Peyer's patch (tissue), 4 donors: ENCODE measurements at regions not wholly inside any gene's neighbourhood (a gene's known extent, or its start where the extent isn't known, plus 50 kb on each side); places are given as distances from the start of the nearest gene placed in this dataset.

Source experiments
- DNase-seq, 3 donors: peaks; one replicate each; pipeline ENCODE4 v3.0.0-alpha.2; 2017 to 2019
- H3K27ac ChIP-seq, 4 donors: fragments of 200-600 bp; sonication (generic); one replicate each; pipeline ENCODE4 v1.5.1; 2016 to 2019
- H3K27me3 ChIP-seq, 2 donors: fragments of 200-600 bp; sonication (generic); one replicate each; pipeline ENCODE4 v1.5.1; 2019
- H3K36me3 ChIP-seq, 3 donors: fragments of 200-600 bp; sonication (generic); one replicate each; pipeline ENCODE4 v1.5.1; 2016 to 2019
- H3K4me1 ChIP-seq, 4 donors: fragments of 200-600 bp; sonication (generic); one replicate each; pipeline ENCODE4 v1.5.1; 2016 to 2019
- H3K4me3 ChIP-seq, 4 donors: fragments of 200-600 bp; sonication (generic); 1 replicate in 3 of 4; 2 replicates in 1 of 4; pipeline ENCODE4 v1.5.1; 2016 to 2019; ENCODE audit warnings: mild to moderate bottlenecking in 1 of 4
- H3K9me3 ChIP-seq, 4 donors: fragments of 200-600 bp; sonication (generic); one replicate each; pipeline ENCODE4 v1.5.1; 2016 to 2019; ENCODE audit warnings: mild to moderate bottlenecking in 1 of 4
- CTCF ChIP-seq, 6 experiments: fragments of 450-650 bp in 4 of 6; fragments of 200-600 bp in 2 of 6; sonication (generic) in 1 of 6; IDR thresholded peaks; one replicate each; pipeline ENCODE4 v1.5.1; 2017 to 2019; ENCODE audit warnings: antibody characterized with exemption in 6 of 6, mild to moderate bottlenecking in 3 of 6, moderate library complexity in 1 of 6
- POLR2A ChIP-seq, 2 donors: fragments of 450-650 bp; IDR thresholded peaks; one replicate each; pipeline ENCODE4 v1.5.1; 2017; ENCODE audit warnings: antibody characterized with exemption in 2 of 2, mild to moderate bottlenecking in 2 of 2, moderate library complexity in 2 of 2

- Histone ChIP-seq H3K27ac (no peak overlapping the region), H3K9me3 (no peaks in the 10 kb centered on the region), H3K27me3 (no peaks in the 10 kb centered on the region), H3K36me3 (no peaks in the 10 kb centered on the region), H3K4me1 (no peaks in the 10 kb centered on the region), H3K4me3 (no peak overlapping the region)
- no peak for DNase-seq
- no peak for TF ChIP-seq CTCF (IDR thresholded peaks at IDR 0.05)
- TF ChIP-seq POLR2A (IDR thresholded peaks at IDR 0.05) = no peak
These were observed 164.9 kb upstream of the IRX1 start for GRCh38 chr5:3430691-3431090.

GRCh38 chr5:3429962-3430361 is 165.7 kb upstream of the IRX1 start:
- Histone ChIP-seq H3K27me3 (no peaks in the 10 kb centered on the region), H3K27ac (no peak overlapping the region), H3K9me3 (no peaks in the 10 kb centered on the region), H3K4me1 (no peaks in the 10 kb centered on the region), H3K36me3 (no peaks in the 10 kb centered on the region), H3K4me3 (no peak overlapping the region)
- DNase-seq = no peak
- TF ChIP-seq CTCF (IDR thresholded peaks at IDR 0.05) (no peak), POLR2A (IDR thresholded peaks at IDR 0.05) (no peak)

- Histone ChIP-seq H3K27me3 (no peaks in the 10 kb centered on the region), H3K4me1 (no peaks in the 10 kb centered on the region), H3K36me3 (no peaks in the 10 kb centered on the region), H3K27ac (no peak overlapping the region), H3K9me3 (no peaks in the 10 kb centered on the region), H3K4me3 (no peak overlapping the region)
- TF ChIP-seq POLR2A (IDR thresholded peaks at IDR 0.05) = no peak
- TF ChIP-seq CTCF (IDR thresholded peaks at IDR 0.05) = no peak
- no peak for DNase-seq
These were observed 167.3 kb upstream of the IRX1 start for GRCh38 chr5:3428334-3428733.

GRCh38 chr5:3424946-3425345 is 170.7 kb upstream of the IRX1 start:
- H3K27me3 ChIP-seq = no peaks in the 10 kb centered on the region
- no peak overlapping the region for H3K27ac ChIP-seq
- H3K4me1 ChIP-seq = no peaks in the 10 kb centered on the region
- H3K36me3 ChIP-seq = no peaks in the 10 kb centered on the region
- no peak overlapping the region for H3K4me3 ChIP-seq
- no peak for DNase-seq
- no peaks in the 10 kb centered on the region for H3K9me3 ChIP-seq
- TF ChIP-seq POLR2A (IDR thresholded peaks at IDR 0.05) (no peak), CTCF (IDR thresholded peaks at IDR 0.05) (no peak)

- H3K4me1 ChIP-seq = no peaks in the 10 kb centered on the region
- H3K27ac ChIP-seq = no peak overlapping the region
- H3K4me3 ChIP-seq = no peak overlapping the region
- peaks cover 0 to 3% (median 0%) of the 10 kb centered on the region in 4 donors for H3K9me3 ChIP-seq
- H3K27me3 ChIP-seq = no peaks in the 10 kb centered on the region
- no peak for DNase-seq
- TF ChIP-seq POLR2A (IDR thresholded peaks at IDR 0.05) (no peak), CTCF (IDR thresholded peaks at IDR 0.05) (no peak)
- H3K36me3 ChIP-seq = no peaks in the 10 kb centered on the region
These were observed 178.2 kb upstream of the IRX1 start for GRCh38 chr5:3417376-3417943.

GRCh38 chr5:3414371-3414770 is 181.3 kb upstream of the IRX1 start:
- TF ChIP-seq CTCF (IDR thresholded peaks at IDR 0.05) = no peak
- TF ChIP-seq POLR2A (IDR thresholded peaks at IDR 0.05) = no peak
- Histone ChIP-seq H3K4me3 (no peak overlapping the region), H3K36me3 (no peaks in the 10 kb centered on the region), H3K9me3 (peaks cover 0 to 3% (median 0%) of the 10 kb centered on the region in 4 donors), H3K4me1 (no peaks in the 10 kb centered on the region), H3K27me3 (no peaks in the 10 kb centered on the region), H3K27ac (no peak overlapping the region)
- DNase-seq = no peak
